ENCODE measurements at regions not wholly inside any gene's neighbourhood (a gene's known extent, or its start where the extent isn't known, plus 50 kb on each side); places are given as distances from the start of the nearest gene placed in this dataset.

- TF ChIP-seq POLR2A (IDR thresholded peaks at IDR 0.05) (no peak), CTCF (IDR thresholded peaks at IDR 0.05) (no peak)
Observed at GRCh38 chr4:96097693-96098092, 257.8 kb downstream of the PDHA2 start.
